ENCODE measurements at regions not wholly inside any gene's neighbourhood (a gene's known extent, or its start where the extent isn't known, plus 50 kb on each side); places are given as distances from the start of the nearest gene placed in this dataset.

DNA sequence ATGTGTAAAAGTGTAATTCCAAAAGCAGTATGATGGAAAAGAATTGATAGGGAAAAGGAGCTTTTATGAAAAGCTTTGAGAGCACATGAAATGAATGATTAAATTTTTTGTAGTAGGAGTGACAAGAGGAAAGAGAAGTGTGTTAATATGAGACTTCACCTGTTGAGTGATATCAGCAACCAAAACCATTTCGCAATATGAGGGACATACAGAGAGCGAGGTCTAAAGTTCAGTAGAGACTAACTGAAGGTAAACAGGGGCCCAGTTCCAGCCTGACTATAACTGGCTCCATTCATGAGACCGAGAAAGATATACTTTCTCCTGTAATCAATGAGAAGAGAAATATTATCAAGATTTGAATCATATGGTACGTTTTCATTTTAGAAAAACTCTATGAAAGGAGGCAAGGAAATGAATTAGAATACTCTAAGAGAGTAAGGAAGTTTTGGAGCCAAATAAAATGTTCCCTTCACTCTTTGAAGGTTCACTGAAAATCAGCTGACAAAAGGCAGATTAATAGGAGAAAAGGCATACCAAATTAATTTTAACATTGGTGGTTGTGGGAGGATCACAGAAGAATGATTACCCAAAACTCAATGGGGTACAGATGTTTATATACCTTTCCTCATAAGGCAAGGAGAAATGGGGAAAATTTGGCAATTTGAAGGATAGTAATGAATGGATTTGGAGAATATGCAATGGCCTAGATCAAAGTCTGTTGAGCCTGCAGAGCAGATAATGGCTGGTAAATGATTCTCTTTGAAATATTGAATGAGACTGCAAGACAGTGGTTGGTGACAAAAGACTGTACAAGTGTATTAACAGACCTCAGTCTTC lies 932.2 kb downstream of the TDRD15 start (continued):
- TF ChIP-seq ZNF460 (CRISPR knock-in tag; IDR thresholded peaks at IDR 0.05; ENCODE audit: borderline replicate concordance) (no peak), ZNF792 (CRISPR knock-in tag; IDR thresholded peaks at IDR 0.05) (peak; percentile 79), STAG1 (CRISPR knock-in tag; IDR thresholded peaks at IDR 0.05) (peak; percentile 28; the same call in 1 of the 2 replicates), NRL (CRISPR knock-in tag; IDR thresholded peaks at IDR 0.05; ENCODE audit: borderline replicate concordance) (no peak), MTF2 (CRISPR knock-in tag; IDR thresholded peaks at IDR 0.05; ENCODE audit: borderline replicate concordance) (no peak), DMAP1 (CRISPR knock-in tag; IDR thresholded peaks at IDR 0.05) (peak; percentile 25; the same call in 1 of the 2 replicates), NR1H2 (CRISPR knock-in tag; IDR thresholded peaks at IDR 0.05; ENCODE audit: borderline replicate concordance, low read depth) (no peak), ZNF383 (CRISPR knock-in tag; IDR thresholded peaks at IDR 0.05; ENCODE audit: borderline replicate concordance) (no peak), ZNF678 (CRISPR knock-in tag; IDR thresholded peaks at IDR 0.05) (no peak), HMGA1 (CRISPR knock-in tag; conservative IDR thresholded peaks at IDR 0.05) (no peak), MYC (CRISPR knock-in tag; IDR thresholded peaks at IDR 0.05; ENCODE audit: borderline replicate concordance) (no peak), GATAD2A (CRISPR knock-in tag; IDR thresholded peaks at IDR 0.05) (peak; percentile 97), ZBTB42 (CRISPR knock-in tag; IDR thresholded peaks at IDR 0.05) (no peak), KLF13 (CRISPR knock-in tag; IDR thresholded peaks at IDR 0.05) (no peak), SNRNP70 (IDR thresholded peaks at IDR 0.05; ENCODE audit: low read depth, low read length) (no peak), DNMT3B (CRISPR knock-in tag; conservative IDR thresholded peaks at IDR 0.05) (no peak), ZNF616 (CRISPR knock-in tag; IDR thresholded peaks at IDR 0.05; ENCODE audit: low read depth) (no peak), SMAD9 (CRISPR knock-in tag; IDR thresholded peaks at IDR 0.05) (no peak), U2AF2 (IDR thresholded peaks at IDR 0.05; ENCODE audit: low read depth, low read length) (no peak), FOXA3 (CRISPR knock-in tag; IDR thresholded peaks at IDR 0.05) (peak; percentile 98), NCOA2 (CRISPR knock-in tag; IDR thresholded peaks at IDR 0.05) (peak; percentile 90), MED13 (CRISPR knock-in tag; IDR thresholded peaks at IDR 0.05) (0 out of 2 replicates have a peak, but pooled peaks have one; percentile 16)
- TF ChIP-seq, protein P1, sequence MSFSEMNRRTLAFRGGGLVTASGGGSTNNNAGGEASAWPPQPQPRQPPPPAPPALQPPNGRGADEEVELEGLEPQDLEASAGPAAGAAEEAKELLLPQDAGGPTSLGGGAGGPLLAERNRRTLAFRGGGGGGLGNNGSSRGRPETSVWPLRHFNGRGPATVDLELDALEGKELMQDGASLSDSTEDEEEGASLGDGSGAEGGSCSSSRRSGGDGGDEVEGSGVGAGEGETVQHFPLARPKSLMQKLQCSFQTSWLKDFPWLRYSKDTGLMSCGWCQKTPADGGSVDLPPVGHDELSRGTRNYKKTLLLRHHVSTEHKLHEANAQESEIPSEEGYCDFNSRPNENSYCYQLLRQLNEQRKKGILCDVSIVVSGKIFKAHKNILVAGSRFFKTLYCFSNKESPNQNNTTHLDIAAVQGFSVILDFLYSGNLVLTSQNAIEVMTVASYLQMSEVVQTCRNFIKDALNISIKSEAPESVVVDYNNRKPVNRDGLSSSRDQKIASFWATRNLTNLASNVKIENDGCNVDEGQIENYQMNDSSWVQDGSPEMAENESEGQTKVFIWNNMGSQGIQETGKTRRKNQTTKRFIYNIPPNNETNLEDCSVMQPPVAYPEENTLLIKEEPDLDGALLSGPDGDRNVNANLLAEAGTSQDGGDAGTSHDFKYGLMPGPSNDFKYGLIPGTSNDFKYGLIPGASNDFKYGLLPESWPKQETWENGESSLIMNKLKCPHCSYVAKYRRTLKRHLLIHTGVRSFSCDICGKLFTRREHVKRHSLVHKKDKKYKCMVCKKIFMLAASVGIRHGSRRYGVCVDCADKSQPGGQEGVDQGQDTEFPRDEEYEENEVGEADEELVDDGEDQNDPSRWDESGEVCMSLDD (CRISPR knock-in tag; IDR thresholded peaks at IDR 0.05; ENCODE audit: borderline replicate concordance) = 0 out of 2 replicates have a peak, but pooled peaks have one; percentile 53
- TF ChIP-seq, protein P2, sequence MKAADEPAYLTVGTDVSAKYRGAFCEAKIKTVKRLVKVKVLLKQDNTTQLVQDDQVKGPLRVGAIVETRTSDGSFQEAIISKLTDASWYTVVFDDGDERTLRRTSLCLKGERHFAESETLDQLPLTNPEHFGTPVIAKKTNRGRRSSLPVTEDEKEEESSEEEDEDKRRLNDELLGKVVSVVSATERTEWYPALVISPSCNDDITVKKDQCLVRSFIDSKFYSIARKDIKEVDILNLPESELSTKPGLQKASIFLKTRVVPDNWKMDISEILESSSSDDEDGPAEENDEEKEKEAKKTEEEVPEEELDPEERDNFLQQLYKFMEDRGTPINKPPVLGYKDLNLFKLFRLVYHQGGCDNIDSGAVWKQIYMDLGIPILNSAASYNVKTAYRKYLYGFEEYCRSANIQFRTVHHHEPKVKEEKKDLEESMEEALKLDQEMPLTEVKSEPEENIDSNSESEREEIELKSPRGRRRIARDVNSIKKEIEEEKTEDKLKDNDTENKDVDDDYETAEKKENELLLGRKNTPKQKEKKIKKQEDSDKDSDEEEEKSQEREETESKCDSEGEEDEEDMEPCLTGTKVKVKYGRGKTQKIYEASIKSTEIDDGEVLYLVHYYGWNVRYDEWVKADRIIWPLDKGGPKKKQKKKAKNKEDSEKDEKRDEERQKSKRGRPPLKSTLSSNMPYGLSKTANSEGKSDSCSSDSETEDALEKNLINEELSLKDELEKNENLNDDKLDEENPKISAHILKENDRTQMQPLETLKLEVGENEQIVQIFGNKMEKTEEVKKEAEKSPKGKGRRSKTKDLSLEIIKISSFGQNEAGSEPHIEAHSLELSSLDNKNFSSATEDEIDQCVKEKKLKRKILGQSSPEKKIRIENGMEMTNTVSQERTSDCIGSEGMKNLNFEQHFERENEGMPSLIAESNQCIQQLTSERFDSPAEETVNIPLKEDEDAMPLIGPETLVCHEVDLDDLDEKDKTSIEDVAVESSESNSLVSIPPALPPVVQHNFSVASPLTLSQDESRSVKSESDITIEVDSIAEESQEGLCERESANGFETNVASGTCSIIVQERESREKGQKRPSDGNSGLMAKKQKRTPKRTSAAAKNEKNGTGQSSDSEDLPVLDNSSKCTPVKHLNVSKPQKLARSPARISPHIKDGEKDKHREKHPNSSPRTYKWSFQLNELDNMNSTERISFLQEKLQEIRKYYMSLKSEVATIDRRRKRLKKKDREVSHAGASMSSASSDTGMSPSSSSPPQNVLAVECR (CRISPR knock-in tag; IDR thresholded peaks at IDR 0.05; ENCODE audit: borderline replicate concordance) = no peak

Measured in HepG2 (cell line).